ENCODE measurements at regions not wholly inside any gene's neighbourhood (a gene's known extent, or its start where the extent isn't known, plus 50 kb on each side); places are given as distances from the start of the nearest gene placed in this dataset.

GRCh38 chr6:164442572-164442971 is 866.8 kb downstream of the C6orf118 start:
- TF ChIP-seq NPAS2 (CRISPR knock-in tag; IDR thresholded peaks at IDR 0.05; ENCODE audit: borderline replicate concordance) (no peak), MYC (CRISPR knock-in tag; IDR thresholded peaks at IDR 0.05; ENCODE audit: borderline replicate concordance) (no peak), ZNF407 (CRISPR knock-in tag; IDR thresholded peaks at IDR 0.05; ENCODE audit: not compliant biosample characterization) (no peak), SP4 (CRISPR knock-in tag; IDR thresholded peaks at IDR 0.05) (no peak)
- TF ChIP-seq, protein P1, sequence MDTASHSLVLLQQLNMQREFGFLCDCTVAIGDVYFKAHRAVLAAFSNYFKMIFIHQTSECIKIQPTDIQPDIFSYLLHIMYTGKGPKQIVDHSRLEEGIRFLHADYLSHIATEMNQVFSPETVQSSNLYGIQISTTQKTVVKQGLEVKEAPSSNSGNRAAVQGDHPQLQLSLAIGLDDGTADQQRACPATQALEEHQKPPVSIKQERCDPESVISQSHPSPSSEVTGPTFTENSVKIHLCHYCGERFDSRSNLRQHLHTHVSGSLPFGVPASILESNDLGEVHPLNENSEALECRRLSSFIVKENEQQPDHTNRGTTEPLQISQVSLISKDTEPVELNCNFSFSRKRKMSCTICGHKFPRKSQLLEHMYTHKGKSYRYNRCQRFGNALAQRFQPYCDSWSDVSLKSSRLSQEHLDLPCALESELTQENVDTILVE (CRISPR knock-in tag; IDR thresholded peaks at IDR 0.05), result no peak

All from HepG2 (cell line).